D341Med (cell line): ENCODE measurements at regions not wholly inside any gene's neighbourhood (a gene's known extent, or its start where the extent isn't known, plus 50 kb on each side); places are given as distances from the start of the nearest gene placed in this dataset.
"Not testable (repeated sequence)": the region's sequence is repeated elsewhere in the genome, so short reads cannot be mapped to it uniquely, and the experiment has no call there.

Experiments
- DNase-seq: peaks from one replicate; pipeline ENCODE4 v3.0.0; 2012; ENCODE audit warnings: low spot score

DNA sequence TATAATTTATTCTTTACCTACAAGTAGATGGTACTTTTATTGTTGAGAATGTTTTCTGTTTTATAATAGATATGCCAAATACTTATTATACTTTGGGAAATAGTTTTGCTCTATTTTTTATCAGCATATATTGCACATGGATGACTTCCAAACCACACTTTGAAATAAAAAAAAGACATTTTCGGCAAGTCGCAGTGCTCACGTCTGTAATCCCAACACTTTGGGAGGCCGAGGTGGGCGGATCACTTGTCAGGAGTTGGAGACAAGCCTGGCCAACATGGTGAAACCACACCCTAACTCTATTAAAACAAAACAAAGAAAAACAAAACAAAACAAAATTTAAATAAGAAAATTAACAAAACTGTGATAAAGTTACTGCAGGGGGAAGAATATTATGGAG lies 983.9 kb upstream of the CNTN5 start:
- DNase-seq: no peak

- no peak for DNase-seq
Measured at GRCh38 chr11:98040061-98040808, 980.5 kb upstream of the CNTN5 start.

- DNase-seq: no peak
Measured at GRCh38 chr11:98047647-98048046, 973.1 kb upstream of the CNTN5 start.

DNA sequence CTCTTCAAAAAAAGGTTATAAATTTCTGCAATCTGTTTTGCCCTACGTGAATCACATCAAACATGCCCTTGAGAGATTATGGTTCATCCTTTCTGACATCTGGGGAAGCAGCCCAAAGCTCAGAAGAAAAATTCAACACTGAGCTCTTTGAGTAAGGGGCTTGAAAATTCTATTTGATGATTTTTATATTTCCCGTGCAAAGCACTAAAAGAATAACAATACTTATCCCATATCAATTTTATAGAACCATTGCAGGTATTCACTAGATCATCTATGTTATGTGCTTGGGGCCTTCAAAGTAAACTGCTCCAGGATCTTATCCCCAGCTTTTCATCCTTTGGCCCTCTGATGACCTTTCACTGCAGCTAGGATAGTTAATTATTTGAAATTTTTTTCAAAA lies 966.9 kb upstream of the CNTN5 start:
- no peak for DNase-seq

DNA sequence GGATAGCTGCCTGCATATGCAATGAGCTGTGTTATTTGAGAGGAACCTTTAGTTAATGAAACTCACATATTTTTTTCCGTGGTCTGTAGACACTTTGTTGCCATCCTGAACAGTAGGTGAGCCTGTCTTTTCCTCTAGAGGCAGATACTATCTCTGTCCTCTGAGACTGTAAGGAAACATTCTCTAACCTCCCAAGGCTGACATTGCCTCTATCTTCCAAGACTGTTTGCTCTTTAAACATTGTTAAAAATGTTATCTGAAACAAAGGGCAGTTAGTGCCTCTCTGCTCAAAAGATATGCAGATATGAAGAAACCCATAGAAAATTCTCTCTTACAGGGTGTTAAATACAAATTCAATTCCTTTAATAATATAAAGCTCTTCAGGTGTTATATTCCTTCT lies 963.8 kb upstream of the CNTN5 start:
- no peak for DNase-seq

DNA sequence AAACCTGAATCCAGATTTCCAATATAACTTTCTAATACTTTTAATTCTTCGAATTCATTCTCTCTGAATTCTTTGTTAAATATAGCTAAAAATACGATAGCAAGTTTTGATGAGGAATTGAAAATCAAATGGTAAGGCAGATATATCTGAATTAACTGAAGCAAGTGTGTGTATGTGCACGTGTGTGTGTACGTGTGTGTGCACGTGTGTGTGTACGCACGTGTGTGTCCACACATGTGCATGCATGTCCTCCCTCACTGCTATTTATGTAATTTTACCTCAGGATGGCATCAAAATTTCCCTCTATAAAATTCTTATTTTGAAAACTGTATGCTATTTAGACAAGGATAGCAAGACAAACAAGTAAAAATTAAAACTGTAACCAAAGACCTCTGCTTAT lies 961.3 kb upstream of the CNTN5 start:
- no peak for DNase-seq

GRCh38 chr11:98060759-98061158 lies 960.0 kb upstream of the CNTN5 start:
- DNase-seq: no peak

GRCh38 chr11:98061858-98062257 lies 958.9 kb upstream of the CNTN5 start:
- DNase-seq: no peak

DNA sequence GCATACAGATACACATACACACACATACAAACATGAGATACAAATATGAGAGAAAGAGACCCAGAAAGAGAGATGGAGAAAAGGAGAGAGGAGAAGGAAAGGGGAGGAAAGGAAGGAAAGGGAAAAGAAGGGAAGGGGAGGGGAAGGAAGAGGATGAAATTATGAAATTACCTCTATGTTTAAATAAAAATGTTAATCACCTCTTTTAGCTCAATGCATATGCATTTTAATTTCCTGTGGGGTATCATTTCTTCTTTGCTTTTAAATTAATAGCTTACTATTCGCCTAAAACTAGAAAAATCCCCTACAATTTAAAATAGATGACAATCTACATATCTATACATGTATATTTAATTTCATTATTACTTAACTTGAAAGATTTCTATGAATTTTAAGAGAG lies 958.0 kb upstream of the CNTN5 start:
- DNase-seq: no peak

- DNase-seq: no peak
Measured at GRCh38 chr11:98068251-98068650, 952.5 kb upstream of the CNTN5 start.

GRCh38 chr11:98069147-98069546 lies 951.6 kb upstream of the CNTN5 start:
- DNase-seq: not testable (repeated sequence)

GRCh38 chr11:98069861-98070260 lies 950.9 kb upstream of the CNTN5 start:
- DNase-seq: no peak

GRCh38 chr11:98090861-98091505 lies 929.8 kb upstream of the CNTN5 start:
- no peak for DNase-seq

DNA sequence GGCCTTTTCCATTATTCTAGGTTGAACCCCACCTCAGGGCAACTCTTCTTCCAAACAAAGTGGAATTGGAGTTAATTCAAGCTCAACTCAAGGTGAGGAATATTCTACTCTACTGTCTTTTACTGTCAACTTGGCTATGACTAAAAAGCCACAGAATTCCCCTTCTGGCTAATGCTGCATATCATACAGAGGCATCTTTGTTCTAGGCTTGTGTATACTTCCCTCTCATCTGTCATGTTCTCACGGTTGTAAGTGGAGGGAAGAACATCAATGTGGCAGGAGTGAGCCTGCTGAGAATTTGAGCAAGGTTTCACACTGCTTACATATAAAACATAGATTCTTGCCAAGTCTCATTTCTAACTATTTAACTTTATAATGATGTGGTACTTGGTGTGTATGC lies 921.4 kb upstream of the CNTN5 start:
- DNase-seq: no peak

DNA sequence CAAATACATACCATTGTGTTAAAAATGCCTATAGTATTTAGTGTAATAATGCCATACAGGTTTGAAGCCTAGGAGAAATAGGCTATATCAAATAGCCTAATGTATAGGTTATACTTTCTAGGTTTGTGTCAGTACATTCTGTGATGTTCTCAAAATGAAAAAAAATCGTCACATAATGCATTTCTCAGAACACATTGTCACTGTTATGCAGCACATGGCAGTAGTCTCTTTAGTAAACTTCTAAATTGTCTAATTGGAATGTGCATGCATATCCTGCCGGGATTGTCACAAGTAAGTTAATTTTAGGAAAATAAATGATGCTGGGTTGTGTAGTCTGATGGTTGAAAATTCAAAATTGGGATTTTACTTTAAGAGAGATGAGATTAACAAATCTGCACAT lies 920.1 kb upstream of the CNTN5 start:
- no peak for DNase-seq

GRCh38 chr11:98101329-98101728 lies 919.4 kb upstream of the CNTN5 start:
- DNase-seq: no peak

- DNase-seq: no peak
Measured at GRCh38 chr11:98104249-98104648, 916.5 kb upstream of the CNTN5 start.

- no peak for DNase-seq
Measured at GRCh38 chr11:98107736-98108135, 913.0 kb upstream of the CNTN5 start.

DNA sequence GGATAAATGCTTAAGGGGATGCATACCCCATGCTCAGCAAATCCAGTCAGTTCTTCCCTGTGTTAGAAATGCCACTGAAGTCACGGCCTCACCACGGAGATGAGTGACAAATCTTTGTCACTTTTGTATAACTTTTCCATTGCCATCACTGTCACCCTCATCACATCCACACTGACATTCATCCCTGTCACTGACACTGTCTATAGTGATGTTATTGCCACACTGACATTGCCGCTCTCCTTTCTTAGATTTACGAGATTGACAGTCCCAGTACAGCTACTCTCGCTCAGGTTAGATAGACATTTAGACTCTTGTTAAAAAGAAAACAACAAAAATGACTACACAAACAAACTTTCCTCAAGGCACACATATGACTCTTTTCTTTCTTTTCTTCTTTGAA lies 910.7 kb upstream of the CNTN5 start:
- DNase-seq: no peak

- no peak for DNase-seq
Measured at GRCh38 chr11:98115873-98116272, 904.9 kb upstream of the CNTN5 start.

GRCh38 chr11:98130117-98130625 lies 890.6 kb upstream of the CNTN5 start:
- no peak for DNase-seq

GRCh38 chr11:98136357-98136756 lies 884.4 kb upstream of the CNTN5 start:
- DNase-seq: no peak

DNA sequence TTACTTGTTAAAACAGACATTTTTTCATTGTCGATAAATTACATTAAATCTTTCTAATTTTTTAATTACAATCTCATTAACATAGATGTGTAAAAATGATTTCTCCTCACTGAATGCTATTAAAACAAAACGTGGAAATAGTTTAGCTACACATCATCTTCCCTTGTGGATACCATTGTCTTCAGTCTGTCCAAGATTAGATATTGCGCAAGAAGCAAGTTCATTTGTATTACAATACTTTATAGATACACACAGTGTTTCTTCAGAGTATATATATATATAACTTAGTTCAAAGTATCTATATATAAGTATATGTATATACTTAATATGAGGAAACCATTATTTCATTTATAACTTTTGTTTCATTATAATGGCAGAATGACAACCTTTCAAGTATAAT lies 883.3 kb upstream of the CNTN5 start:
- DNase-seq: no peak

- no peak for DNase-seq
Measured at GRCh38 chr11:98143661-98144060, 877.1 kb upstream of the CNTN5 start.
